Mesothelial cell of epicardium (in vitro differentiated cells): ENCODE measurements at regions not wholly inside any gene's neighbourhood (a gene's known extent, or its start where the extent isn't known, plus 50 kb on each side); places are given as distances from the start of the nearest gene placed in this dataset.
A peak's percentile ranks its signal among the peaks of the same experiment; 100 is the strongest.
"Not testable (repeated sequence)": the region's sequence is repeated elsewhere in the genome, so short reads cannot be mapped to it uniquely, and the experiment has no call there.

Experiments used
- DNase-seq, 2 experiments: peaks; one replicate each; pipeline ENCODE4 v3.0.0; 2021; ENCODE audit warnings: low spot score in 2 of 2; ENCODE audit not compliant: unreplicated experiment in 2 of 2
- H3K27ac Mint-ChIP-seq: 2 replicates; pipeline ENCODE4 v1.8.0; 2021; ENCODE audit warnings: mixed read lengths
- H3K27me3 Mint-ChIP-seq: 2 replicates; pipeline ENCODE4 v1.8.0; 2021; ENCODE audit warnings: low read depth, mixed read lengths
- H3K36me3 Mint-ChIP-seq: 2 replicates; pipeline ENCODE4 v1.8.0; 2021; ENCODE audit warnings: mixed read lengths
- H3K4me1 Mint-ChIP-seq: 2 replicates; pipeline ENCODE4 v1.8.0; 2021; ENCODE audit warnings: mixed read lengths
- H3K4me3 Mint-ChIP-seq: 2 replicates; pipeline ENCODE4 v1.8.0; 2021; ENCODE audit warnings: mild to moderate bottlenecking, moderate library complexity, mixed read lengths
- H3K9me3 Mint-ChIP-seq: 2 replicates; pipeline ENCODE4 v1.8.0; 2021; ENCODE audit warnings: mixed read lengths
- CTCF ChIP-seq: fragments of 200-600 bp; sonication (generic); IDR thresholded peaks from one replicate; pipeline ENCODE4 v1.5.0; 2021; ENCODE audit warnings: antibody characterized with exemption; ENCODE audit not compliant: unreplicated experiment

- no peak for TF ChIP-seq CTCF
- Mint-ChIP-seq H3K27me3 (no peaks in the 10 kb centered on the region), H3K4me3 (no peak overlapping the region), H3K36me3 (peaks cover 11% of the 10 kb centered on the region), H3K4me1 (no peaks in the 10 kb centered on the region), H3K9me3 (peaks cover 6% of the 10 kb centered on the region), H3K27ac (no peak overlapping the region)
- no peak for DNase-seq
Measured at GRCh38 chr14:40983604-40984003, 623.1 kb upstream of the LRFN5 start.

GRCh38 chr14:40981247-40981646 lies 625.4 kb upstream of the LRFN5 start:
- Mint-ChIP-seq H3K27ac (no peak overlapping the region), H3K27me3 (no peaks in the 10 kb centered on the region), H3K4me3 (no peak overlapping the region), H3K4me1 (peaks cover 1% of the 10 kb centered on the region), H3K9me3 (peaks cover 7% of the 10 kb centered on the region), H3K36me3 (peaks cover 12% of the 10 kb centered on the region)
- no peak for TF ChIP-seq CTCF
- no peak for DNase-seq

- not testable (repeated sequence) for H3K27ac Mint-ChIP-seq, H3K4me3 Mint-ChIP-seq, H3K27me3 Mint-ChIP-seq, DNase-seq
- H3K36me3 Mint-ChIP-seq, result peaks cover 46% of the 10 kb centered on the region
- H3K4me1 Mint-ChIP-seq, result peaks cover 15% of the 10 kb centered on the region
- peaks cover 38% of the 10 kb centered on the region for H3K9me3 Mint-ChIP-seq
Measured at GRCh38 chr14:40960257-40960656, 646.4 kb upstream of the LRFN5 start.

GRCh38 chr14:40955131-40955505 lies 651.6 kb upstream of the LRFN5 start:
- peaks cover 15% of the 10 kb centered on the region for H3K4me1 Mint-ChIP-seq
- no peaks in the 10 kb centered on the region for H3K27me3 Mint-ChIP-seq
- no peak for TF ChIP-seq CTCF
- H3K36me3 Mint-ChIP-seq, result peaks cover 35% of the 10 kb centered on the region
- peak overlapping the region; percentile 88 for H3K4me3 Mint-ChIP-seq
- no peak for DNase-seq
- H3K9me3 Mint-ChIP-seq, result peaks cover 34% of the 10 kb centered on the region
- peak overlapping the region; percentile 96 for H3K27ac Mint-ChIP-seq

GRCh38 chr14:40954448-40955130 lies 652.1 kb upstream of the LRFN5 start:
- not testable (repeated sequence) for H3K27me3 Mint-ChIP-seq
- H3K4me3 Mint-ChIP-seq, result peak overlapping the region; percentile 88
- peak overlapping the region; percentile 96 for H3K27ac Mint-ChIP-seq
- peaks cover 30% of the 10 kb centered on the region for H3K9me3 Mint-ChIP-seq
- peaks cover 15% of the 10 kb centered on the region for H3K4me1 Mint-ChIP-seq
- H3K36me3 Mint-ChIP-seq, result peaks cover 30% of the 10 kb centered on the region
- peak in 1 of 2 experiments; percentile 38 for DNase-seq

GRCh38 chr14:40944521-40944920 lies 662.2 kb upstream of the LRFN5 start:
- no peak overlapping the region for H3K4me3 Mint-ChIP-seq
- TF ChIP-seq CTCF, result no peak
- no peak for DNase-seq
- no peaks in the 10 kb centered on the region for H3K27me3 Mint-ChIP-seq
- no peaks in the 10 kb centered on the region for H3K4me1 Mint-ChIP-seq
- H3K27ac Mint-ChIP-seq, result no peak overlapping the region
- H3K9me3 Mint-ChIP-seq, result peaks cover 13% of the 10 kb centered on the region
- peaks cover 8% of the 10 kb centered on the region for H3K36me3 Mint-ChIP-seq

GRCh38 chr14:40936861-40937260 lies 669.8 kb upstream of the LRFN5 start:
- no peaks in the 10 kb centered on the region for H3K36me3 Mint-ChIP-seq
- no peak for DNase-seq

More at GRCh38 chr14:40936861-40937260, 669.8 kb upstream of the LRFN5 start:
- Mint-ChIP-seq H3K27ac (no peak overlapping the region), H3K9me3 (peaks cover 11% of the 10 kb centered on the region), H3K4me1 (no peaks in the 10 kb centered on the region), H3K4me3 (no peak overlapping the region), H3K27me3 (no peaks in the 10 kb centered on the region)
- no peak for TF ChIP-seq CTCF
